ENCODE measurements at regions not wholly inside any gene's neighbourhood (a gene's known extent, or its start where the extent isn't known, plus 50 kb on each side); places are given as distances from the start of the nearest gene placed in this dataset.

DNA sequence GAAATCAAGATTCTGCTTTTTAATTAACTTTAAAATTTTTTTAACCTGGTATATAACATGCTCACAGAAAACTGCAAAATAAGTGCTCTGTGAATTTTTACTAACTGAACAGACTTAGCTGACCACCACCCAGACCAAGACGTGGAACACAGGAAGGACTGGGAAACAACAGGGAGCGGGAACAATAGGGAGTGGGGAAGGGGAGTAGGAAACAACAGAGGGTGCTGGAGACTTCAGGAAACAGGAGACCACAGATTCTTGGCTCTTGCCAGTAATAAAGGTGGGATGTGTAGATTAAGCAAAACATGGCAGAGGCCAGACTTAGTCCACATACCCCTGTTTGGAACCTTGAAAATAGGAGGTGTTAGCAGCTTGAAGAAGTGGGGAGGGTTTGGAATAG lies 51.4 kb upstream of the TMCC3 start:
- Histone ChIP-seq H3K4me3 (ENCODE audit: low read length) (no peak overlapping the region), H3K4me1 (ENCODE audit: insufficient read depth, low read length) (no peaks in the 10 kb centered on the region), H2AFZ (ENCODE audit: low read depth, low read length) (no peak overlapping the region), H3K27me3 (ENCODE audit: insufficient read depth, low read length) (no peaks in the 10 kb centered on the region), H3K9me3 (ENCODE audit: low read length) (no peaks in the 10 kb centered on the region), H3K36me3 (ENCODE audit: insufficient read depth, low read length) (no peaks in the 10 kb centered on the region)

DNA sequence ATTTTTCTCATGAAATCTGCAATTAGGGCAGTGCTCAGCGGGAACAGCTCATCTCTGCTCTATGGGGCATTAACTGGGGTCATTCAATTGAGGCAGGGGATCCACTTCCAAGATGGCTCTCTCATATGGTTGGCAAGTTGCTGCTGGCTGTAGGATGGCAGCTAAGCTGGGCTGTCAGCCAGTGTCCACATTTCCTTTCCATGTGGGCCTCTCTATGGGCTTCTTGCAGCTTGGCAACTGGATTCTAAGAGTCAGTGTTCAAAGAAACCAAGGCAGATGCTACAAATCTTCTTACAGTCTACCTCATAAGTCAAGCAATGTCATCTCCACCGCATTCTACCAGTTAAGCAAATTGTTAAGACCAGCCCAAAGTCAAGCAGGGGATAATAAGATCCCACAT lies 50.3 kb upstream of the TMCC3 start:
- H3K4me1 ChIP-seq (ENCODE audit: insufficient read depth, low read length): no peaks in the 10 kb centered on the region
- no peak overlapping the region for H2AFZ ChIP-seq (ENCODE audit: low read depth, low read length)
- no peak overlapping the region for H3K4me3 ChIP-seq (ENCODE audit: low read length)
- no peaks in the 10 kb centered on the region for H3K27me3 ChIP-seq (ENCODE audit: insufficient read depth, low read length)
- no peaks in the 10 kb centered on the region for H3K9me3 ChIP-seq (ENCODE audit: low read length)
- no peaks in the 10 kb centered on the region for H3K36me3 ChIP-seq (ENCODE audit: insufficient read depth, low read length)
